ENCODE measurements at regions not wholly inside any gene's neighbourhood (a gene's known extent, or its start where the extent isn't known, plus 50 kb on each side); places are given as distances from the start of the nearest gene placed in this dataset.

- intact Hi-C loops (cut with DNase I) = no loop called here
Measured at GRCh38 chr3:76362643-76363042, 577.3 kb upstream of the ZNF717 start.

GRCh38 chr3:76365275-76365674 is 579.9 kb upstream of the ZNF717 start:
- 91 to 93% (median 92%) methylated on average over 3 of the region's 3 CpGs for WGBS, 3 donors
- intact Hi-C loops (cut with DNase I) = no loop called here
- no peak for TF ChIP-seq CTCF (IDR thresholded peaks at IDR 0.05)
- TF ChIP-seq EP300 (IDR thresholded peaks at IDR 0.05) = no peak
- TF ChIP-seq POLR2A (IDR thresholded peaks at IDR 0.05) = no peak
- no peak overlapping the region for H3K27ac ChIP-seq
- no peaks in the 10 kb centered on the region for H3K9me3 ChIP-seq
- H3K4me1 ChIP-seq (ENCODE audit: insufficient read depth) = no peaks in the 10 kb centered on the region
- no peak for DNase-seq
- no peaks in the 10 kb centered on the region for H3K27me3 ChIP-seq
- no peaks in the 10 kb centered on the region for H3K36me3 ChIP-seq
- H3K4me3 ChIP-seq = no peak overlapping the region

More at GRCh38 chr3:76362643-76363042, 577.3 kb upstream of the ZNF717 start:
- Histone ChIP-seq H3K27me3 (no peaks in the 10 kb centered on the region), H3K4me1 (ENCODE audit: insufficient read depth) (no peaks in the 10 kb centered on the region), H3K36me3 (no peaks in the 10 kb centered on the region), H3K4me3 (no peak overlapping the region), H3K27ac (no peak overlapping the region), H3K9me3 (no peaks in the 10 kb centered on the region)
- 81 to 91% (median 88%) methylated on average over 6 of the region's 6 CpGs for WGBS, 3 donors
- TF ChIP-seq CTCF (IDR thresholded peaks at IDR 0.05) = no peak
- TF ChIP-seq EP300 (IDR thresholded peaks at IDR 0.05) = no peak
- no peak for TF ChIP-seq POLR2A (IDR thresholded peaks at IDR 0.05)
- no peak for DNase-seq

GRCh38 chr3:76367281-76367680 is 581.9 kb upstream of the ZNF717 start:
- DNase-seq = no peak
- TF ChIP-seq POLR2A (IDR thresholded peaks at IDR 0.05) = no peak
- TF ChIP-seq EP300 (IDR thresholded peaks at IDR 0.05) = no peak
- TF ChIP-seq CTCF (IDR thresholded peaks at IDR 0.05) = no peak
- no peak overlapping the region for H3K27ac ChIP-seq
- H3K4me3 ChIP-seq = no peak overlapping the region
- no peaks in the 10 kb centered on the region for H3K36me3 ChIP-seq
- no peaks in the 10 kb centered on the region for H3K27me3 ChIP-seq
- intact Hi-C loops (cut with DNase I) = no loop called here
- H3K4me1 ChIP-seq (ENCODE audit: insufficient read depth) = no peaks in the 10 kb centered on the region
- WGBS, 3 donors = 8 to 17% (median 9%) methylated on average over 2 of the region's 2 CpGs
- no peaks in the 10 kb centered on the region for H3K9me3 ChIP-seq

GRCh38 chr3:76369170-76369569 is 583.8 kb upstream of the ZNF717 start:
- 79 to 88% (median 85%) methylated on average over 5 of the region's 5 CpGs for WGBS, 3 donors
- no peaks in the 10 kb centered on the region for H3K4me1 ChIP-seq (ENCODE audit: insufficient read depth)
- no peaks in the 10 kb centered on the region for H3K9me3 ChIP-seq
- H3K27me3 ChIP-seq = no peaks in the 10 kb centered on the region
- H3K4me3 ChIP-seq = no peak overlapping the region
- DNase-seq = no peak
- TF ChIP-seq CTCF (IDR thresholded peaks at IDR 0.05) (no peak), POLR2A (IDR thresholded peaks at IDR 0.05) (no peak), EP300 (IDR thresholded peaks at IDR 0.05) (no peak)
- intact Hi-C loops (cut with DNase I) = no loop called here
- H3K27ac ChIP-seq = no peak overlapping the region
- H3K36me3 ChIP-seq = no peaks in the 10 kb centered on the region

All from ovary (tissue), 7 donors.